ENCODE measurements at regions not wholly inside any gene's neighbourhood (a gene's known extent, or its start where the extent isn't known, plus 50 kb on each side); places are given as distances from the start of the nearest gene placed in this dataset.

DNA sequence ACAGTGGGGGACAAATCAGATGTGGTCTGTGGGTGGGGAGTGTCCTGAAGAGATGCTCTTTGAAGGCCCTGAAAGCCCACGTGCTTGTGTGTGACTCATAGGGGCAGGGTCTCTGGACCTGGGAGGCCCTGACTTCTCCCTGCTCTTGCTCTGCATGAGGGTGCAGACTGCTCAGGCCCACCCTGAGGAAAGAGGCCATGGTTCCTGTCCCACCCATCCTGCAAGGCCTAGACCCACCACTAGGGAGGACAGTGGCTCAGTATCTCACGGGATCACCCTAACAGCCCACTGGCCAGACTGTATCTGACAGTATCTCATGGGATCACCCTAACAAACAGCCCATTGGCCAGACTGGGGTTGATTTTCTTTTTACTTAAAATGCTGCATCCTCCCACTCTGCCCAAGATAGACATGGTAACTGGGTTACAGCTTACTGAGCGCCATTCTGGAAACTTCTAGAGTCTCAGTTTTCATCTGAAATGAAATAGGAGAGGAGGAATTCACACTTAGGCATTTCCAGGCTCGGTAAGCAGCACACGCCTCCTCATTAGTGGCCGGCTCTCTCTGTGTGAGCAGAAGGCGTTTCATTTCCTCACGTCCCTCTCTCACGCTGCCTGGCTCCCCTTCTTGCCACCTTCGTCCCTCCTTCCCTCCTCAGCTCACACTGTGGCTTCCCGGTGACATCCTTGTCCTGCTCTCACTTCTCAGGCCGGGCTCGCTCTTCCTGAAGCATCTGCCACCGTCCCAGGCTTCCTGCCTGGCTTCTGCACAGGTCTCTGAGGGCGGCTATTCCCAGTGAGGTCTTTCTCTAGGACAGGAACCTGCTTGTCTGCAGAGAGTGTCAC is 242.6 kb downstream of the GLRX3 start:
- TF ChIP-seq, protein P1, sequence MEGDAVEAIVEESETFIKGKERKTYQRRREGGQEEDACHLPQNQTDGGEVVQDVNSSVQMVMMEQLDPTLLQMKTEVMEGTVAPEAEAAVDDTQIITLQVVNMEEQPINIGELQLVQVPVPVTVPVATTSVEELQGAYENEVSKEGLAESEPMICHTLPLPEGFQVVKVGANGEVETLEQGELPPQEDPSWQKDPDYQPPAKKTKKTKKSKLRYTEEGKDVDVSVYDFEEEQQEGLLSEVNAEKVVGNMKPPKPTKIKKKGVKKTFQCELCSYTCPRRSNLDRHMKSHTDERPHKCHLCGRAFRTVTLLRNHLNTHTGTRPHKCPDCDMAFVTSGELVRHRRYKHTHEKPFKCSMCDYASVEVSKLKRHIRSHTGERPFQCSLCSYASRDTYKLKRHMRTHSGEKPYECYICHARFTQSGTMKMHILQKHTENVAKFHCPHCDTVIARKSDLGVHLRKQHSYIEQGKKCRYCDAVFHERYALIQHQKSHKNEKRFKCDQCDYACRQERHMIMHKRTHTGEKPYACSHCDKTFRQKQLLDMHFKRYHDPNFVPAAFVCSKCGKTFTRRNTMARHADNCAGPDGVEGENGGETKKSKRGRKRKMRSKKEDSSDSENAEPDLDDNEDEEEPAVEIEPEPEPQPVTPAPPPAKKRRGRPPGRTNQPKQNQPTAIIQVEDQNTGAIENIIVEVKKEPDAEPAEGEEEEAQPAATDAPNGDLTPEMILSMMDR (conservative IDR thresholded peaks at IDR 0.05; ENCODE audit: low read length) = no peak; the same call in 1 of the 2 replicates
- no peak for TF ChIP-seq EZH2phosphoT487 (IDR thresholded peaks at IDR 0.05; ENCODE audit: borderline replicate concordance, low read depth, low read length)
